KOPT-K1 (cell line): ENCODE measurements at regions not wholly inside any gene's neighbourhood (a gene's known extent, or its start where the extent isn't known, plus 50 kb on each side); places are given as distances from the start of the nearest gene placed in this dataset.

Source experiments
- H3K27ac ChIP-seq: fragments of 200-600 bp; sonication (generic); 2 replicates; pipeline ENCODE4 v1.5.1; 2016; ENCODE audit warnings: antibody characterized with exemption, mild to moderate bottlenecking, low read depth, low read length; ENCODE audit not compliant: poor library complexity, severe bottlenecking
- H3K36me3 ChIP-seq: fragments of 200-600 bp; sonication (generic); 2 replicates; pipeline ENCODE4 v1.5.1; 2017; ENCODE audit warnings: antibody characterized with exemption, mild to moderate bottlenecking, low read length, moderate library complexity; ENCODE audit not compliant: insufficient read depth
- H3K9me3 ChIP-seq: fragments of 200-600 bp; sonication (generic); 2 replicates; pipeline ENCODE4 v1.5.1; 2017; ENCODE audit warnings: antibody characterized with exemption, low read length, mild to moderate bottlenecking; ENCODE audit not compliant: insufficient read depth, poor library complexity, severe bottlenecking

DNA sequence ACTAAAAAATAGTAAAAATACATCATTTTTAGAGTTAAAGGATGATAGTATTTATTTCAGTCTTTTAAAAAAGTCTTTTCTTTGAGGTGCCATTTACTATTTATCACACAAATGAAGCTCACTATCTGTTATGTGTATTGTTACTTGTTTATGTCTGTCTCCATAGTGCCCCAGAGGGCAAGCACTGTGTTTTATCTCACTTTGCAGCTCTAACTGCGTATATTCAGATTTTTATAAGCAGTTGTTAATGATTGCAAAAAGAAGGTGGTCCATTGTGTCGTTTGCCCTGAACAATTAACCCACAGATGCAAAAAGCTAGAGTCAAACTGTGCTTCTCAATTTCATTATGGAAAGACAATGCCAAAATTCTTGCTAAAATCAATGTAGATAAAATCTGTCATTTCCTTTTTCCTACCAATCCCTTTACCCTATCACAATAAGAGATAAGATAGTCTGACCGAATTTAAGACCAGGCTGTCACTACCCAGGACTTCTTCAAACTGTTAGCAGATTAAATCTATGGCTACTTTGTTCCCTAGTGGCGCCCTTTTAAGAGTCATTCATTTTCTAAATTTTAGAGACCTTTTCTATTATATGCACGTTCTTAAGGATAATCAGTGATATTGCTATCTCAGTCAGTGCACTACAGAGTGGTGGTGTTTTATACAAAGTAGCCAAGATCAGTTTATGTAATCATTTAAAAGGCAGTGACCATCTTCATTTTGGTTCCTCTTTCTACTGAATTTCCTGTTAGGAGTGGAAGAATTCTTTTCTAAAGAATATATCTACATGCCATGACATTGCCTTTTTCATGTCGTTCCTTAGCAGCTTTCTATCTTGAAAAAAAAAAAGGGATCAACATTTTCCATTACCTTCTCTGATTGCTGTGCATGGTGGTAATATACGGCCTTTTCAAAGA is 133.1 kb upstream of the PRDM1 start:
- Histone ChIP-seq H3K27ac (no peak overlapping the region), H3K9me3 (no peaks in the 10 kb centered on the region), H3K36me3 (no peaks in the 10 kb centered on the region)

GRCh38 chr6:105952326-105952725 is 133.8 kb upstream of the PRDM1 start:
- Histone ChIP-seq H3K27ac (no peak overlapping the region), H3K36me3 (no peaks in the 10 kb centered on the region), H3K9me3 (no peaks in the 10 kb centered on the region)

- Histone ChIP-seq H3K27ac (no peak overlapping the region), H3K36me3 (no peaks in the 10 kb centered on the region), H3K9me3 (no peaks in the 10 kb centered on the region)
Observed at GRCh38 chr6:105951322-105951721, 134.8 kb upstream of the PRDM1 start.

GRCh38 chr6:105949869-105950268 is 136.3 kb upstream of the PRDM1 start:
- Histone ChIP-seq H3K36me3 (no peaks in the 10 kb centered on the region), H3K9me3 (no peaks in the 10 kb centered on the region), H3K27ac (no peak overlapping the region)

DNA sequence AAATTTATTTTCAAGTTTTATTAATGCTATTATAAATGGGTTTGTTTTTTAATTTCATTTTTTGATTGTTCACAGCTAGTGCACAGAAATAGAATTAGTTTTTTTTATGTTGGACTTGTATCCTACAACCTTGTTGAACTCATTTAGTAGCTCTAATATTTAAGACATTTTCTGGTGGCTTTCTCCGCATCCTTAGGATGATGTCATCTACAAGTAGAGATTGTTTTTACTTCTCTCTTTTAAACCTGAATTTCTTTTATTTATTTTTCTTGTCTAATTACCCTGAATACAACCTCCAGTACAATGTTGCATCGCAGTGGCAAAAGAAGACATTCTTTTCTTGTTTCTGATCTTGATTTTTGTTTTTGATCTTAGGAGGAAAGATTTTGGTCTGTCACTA is 142.6 kb upstream of the PRDM1 start:
- H3K9me3 ChIP-seq = no peaks in the 10 kb centered on the region
- no peaks in the 10 kb centered on the region for H3K36me3 ChIP-seq
- H3K27ac ChIP-seq = no peak overlapping the region

- Histone ChIP-seq H3K9me3 (no peaks in the 10 kb centered on the region), H3K27ac (no peak overlapping the region), H3K36me3 (no peaks in the 10 kb centered on the region)
Observed at GRCh38 chr6:105941621-105942412, 144.3 kb upstream of the PRDM1 start.

DNA sequence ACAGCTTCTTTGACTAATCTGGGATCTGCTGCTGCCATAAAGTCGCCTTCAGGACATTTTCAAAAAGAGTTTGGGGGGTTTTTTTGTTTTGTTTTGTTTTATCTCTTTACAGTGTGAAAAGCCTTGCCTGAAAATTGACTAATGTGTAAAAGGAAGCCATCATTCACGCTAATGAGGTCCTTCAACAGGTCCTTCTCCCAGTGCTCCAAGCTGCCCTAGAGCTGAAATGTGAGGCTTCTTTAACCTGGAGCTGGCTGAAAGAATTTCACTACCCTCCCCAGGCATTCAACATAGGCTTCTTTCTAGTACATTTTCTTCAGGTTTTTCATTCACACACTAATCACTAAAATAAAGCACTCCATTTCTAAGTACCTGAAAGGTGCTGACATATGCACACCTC is 145.1 kb upstream of the PRDM1 start:
- H3K27ac ChIP-seq = no peak overlapping the region
- H3K9me3 ChIP-seq = no peaks in the 10 kb centered on the region
- no peaks in the 10 kb centered on the region for H3K36me3 ChIP-seq

- Histone ChIP-seq H3K9me3 (no peaks in the 10 kb centered on the region), H3K27ac (no peak overlapping the region), H3K36me3 (no peaks in the 10 kb centered on the region)
Observed at GRCh38 chr6:105936972-105937371, 149.2 kb upstream of the PRDM1 start.

DNA sequence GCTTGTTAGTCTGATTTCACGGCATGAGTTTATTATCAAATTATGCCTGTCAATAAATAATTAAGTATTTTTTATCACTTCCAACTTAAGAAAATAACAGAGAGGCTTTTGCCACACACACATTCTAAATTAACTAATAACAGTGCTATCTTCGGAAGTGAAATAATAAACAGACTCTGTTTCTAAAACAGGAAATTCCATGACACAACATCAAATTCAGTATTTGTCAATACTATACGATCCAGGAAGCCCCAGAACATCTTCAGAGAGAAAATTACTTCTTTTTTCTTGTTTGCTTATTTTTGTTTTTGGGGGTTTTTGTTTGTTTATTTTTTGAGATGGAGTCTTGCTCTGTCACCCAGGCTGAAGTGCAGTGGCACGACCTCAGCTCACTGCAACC is 150.7 kb upstream of the PRDM1 start:
- Histone ChIP-seq H3K9me3 (no peaks in the 10 kb centered on the region), H3K36me3 (no peaks in the 10 kb centered on the region), H3K27ac (no peak overlapping the region)

DNA sequence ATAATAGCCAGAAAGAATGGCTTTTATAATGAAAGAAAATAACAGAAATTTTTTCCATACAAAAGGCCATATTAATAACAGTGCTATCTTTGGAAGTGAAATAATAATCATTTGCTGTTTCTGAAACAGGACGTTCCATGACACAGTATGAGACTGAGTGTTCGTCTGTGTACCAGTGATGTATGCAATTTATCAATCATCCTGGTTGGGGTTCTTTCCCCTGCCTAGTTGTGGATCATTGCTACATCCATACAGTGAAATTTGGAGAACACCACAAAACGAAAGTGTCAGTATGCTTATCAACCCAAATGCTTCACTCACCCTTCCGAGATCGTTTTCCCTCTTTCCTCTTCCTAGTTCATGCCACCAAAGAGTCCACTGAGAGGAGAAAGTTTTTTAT is 151.4 kb upstream of the PRDM1 start:
- no peaks in the 10 kb centered on the region for H3K36me3 ChIP-seq
- H3K9me3 ChIP-seq = no peaks in the 10 kb centered on the region
- no peak overlapping the region for H3K27ac ChIP-seq

DNA sequence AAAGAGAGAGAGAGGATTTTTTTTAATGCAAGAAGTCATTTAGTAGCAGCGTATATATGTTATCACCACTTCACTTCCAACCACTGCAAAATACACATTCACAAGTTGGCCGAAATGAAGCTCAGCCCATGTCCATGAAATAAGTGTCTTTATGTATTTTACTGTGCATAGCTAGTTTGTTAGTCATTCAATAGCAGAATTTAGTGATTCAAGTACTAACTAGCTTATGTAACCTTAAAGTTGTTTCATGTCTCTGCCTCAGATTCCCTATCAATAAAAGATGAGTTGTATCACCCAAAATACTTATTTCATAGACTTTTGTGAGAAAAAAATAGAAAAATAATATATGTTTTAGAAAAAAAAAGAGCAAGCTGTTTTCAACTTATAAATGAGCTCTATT is 153.7 kb upstream of the PRDM1 start:
- Histone ChIP-seq H3K9me3 (no peaks in the 10 kb centered on the region), H3K36me3 (no peaks in the 10 kb centered on the region), H3K27ac (no peak overlapping the region)

- Histone ChIP-seq H3K27ac (no peak overlapping the region), H3K9me3 (no peaks in the 10 kb centered on the region), H3K36me3 (no peaks in the 10 kb centered on the region)
Observed at GRCh38 chr6:105929626-105930025, 156.5 kb upstream of the PRDM1 start.

- Histone ChIP-seq H3K36me3 (no peaks in the 10 kb centered on the region), H3K27ac (no peak overlapping the region), H3K9me3 (no peaks in the 10 kb centered on the region)
Observed at GRCh38 chr6:105926318-105926717, 159.8 kb upstream of the PRDM1 start.

GRCh38 chr6:105925706-105926105 is 160.4 kb upstream of the PRDM1 start:
- H3K27ac ChIP-seq = no peak overlapping the region
- H3K36me3 ChIP-seq = no peaks in the 10 kb centered on the region
- H3K9me3 ChIP-seq = no peaks in the 10 kb centered on the region

DNA sequence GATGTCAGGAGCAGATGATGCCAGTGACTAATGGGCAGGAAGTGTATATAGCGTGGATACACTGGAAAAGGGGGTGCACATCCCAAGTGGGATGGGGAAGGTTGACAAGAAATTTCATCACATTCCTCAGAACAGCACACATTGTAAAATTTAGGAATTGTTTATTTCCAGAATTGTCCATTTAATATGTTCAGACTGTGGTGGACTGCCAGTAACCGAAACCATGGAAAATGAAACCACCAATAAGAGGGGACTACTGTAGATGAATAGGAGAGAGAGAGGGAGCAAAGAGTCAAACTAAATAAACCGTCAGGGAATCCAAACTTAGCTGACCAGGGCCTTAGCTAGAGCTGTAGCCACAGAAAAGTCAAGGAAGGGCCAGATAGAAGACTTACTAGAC is 164.4 kb upstream of the PRDM1 start:
- H3K9me3 ChIP-seq = no peaks in the 10 kb centered on the region
- no peak overlapping the region for H3K27ac ChIP-seq
- H3K36me3 ChIP-seq = no peaks in the 10 kb centered on the region
